GM10248 (cell line): ENCODE measurements at regions not wholly inside any gene's neighbourhood (a gene's known extent, or its start where the extent isn't known, plus 50 kb on each side); places are given as distances from the start of the nearest gene placed in this dataset.

Experiments
- CTCF ChIA-PET: fragments of 300-600 bp; sonication (Branson Sonifier 250); formaldehyde crosslinking; extraction: SDS; loops from one replicate; lab custom pipeline; 2021; ENCODE audit warnings: antibody characterized with exemption; lab: Yijun Ruan, JAX
- POLR2A ChIA-PET: fragments of 350-650 bp; sonication (Branson Sonifier 250); formaldehyde crosslinking; extraction: SDS; loops from one replicate; lab custom pipeline; 2020; ENCODE audit warnings: antibody characterized with exemption; lab: Yijun Ruan, JAX
- DNase-seq: peaks from one replicate; pipeline ENCODE4 v3.0.0; 2012; ENCODE audit errors: extremely low spot score
- TF ChIP-seq, protein P1 (sequence below): IDR thresholded peaks from 2 replicates; pipeline ENCODE4 v1.5.1; 2012; ENCODE audit warnings: mild to moderate bottlenecking, low read depth; ENCODE audit errors: extremely low read depth, missing control alignments, control extremely low read depth

DNA sequence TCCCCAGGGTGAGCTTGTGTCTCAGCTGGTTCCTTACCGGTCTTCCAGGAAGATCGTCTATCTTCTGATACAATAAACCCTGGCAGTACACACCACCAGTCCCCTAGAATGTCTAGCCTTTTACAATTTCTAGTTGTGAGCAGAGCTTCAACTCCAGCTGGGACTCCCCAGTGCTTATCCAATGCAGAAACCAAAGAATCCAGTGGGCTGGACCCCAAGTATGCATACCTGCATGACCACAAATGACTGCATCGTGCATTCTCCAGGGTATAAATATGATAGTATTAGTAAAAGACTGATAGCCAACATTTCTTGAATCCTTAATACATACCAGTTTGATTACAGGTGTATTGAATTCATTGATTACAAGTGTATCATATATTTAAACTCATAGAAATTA is 176.0 kb downstream of the SATB1 start:
- CTCF ChIA-PET, result interaction anchor here (1.5 kb wide), 1 partner anchor 41 kb away, joined by 3 read pairs; no protein-coding TSS in a partner anchor
- TF ChIP-seq, protein P1, sequence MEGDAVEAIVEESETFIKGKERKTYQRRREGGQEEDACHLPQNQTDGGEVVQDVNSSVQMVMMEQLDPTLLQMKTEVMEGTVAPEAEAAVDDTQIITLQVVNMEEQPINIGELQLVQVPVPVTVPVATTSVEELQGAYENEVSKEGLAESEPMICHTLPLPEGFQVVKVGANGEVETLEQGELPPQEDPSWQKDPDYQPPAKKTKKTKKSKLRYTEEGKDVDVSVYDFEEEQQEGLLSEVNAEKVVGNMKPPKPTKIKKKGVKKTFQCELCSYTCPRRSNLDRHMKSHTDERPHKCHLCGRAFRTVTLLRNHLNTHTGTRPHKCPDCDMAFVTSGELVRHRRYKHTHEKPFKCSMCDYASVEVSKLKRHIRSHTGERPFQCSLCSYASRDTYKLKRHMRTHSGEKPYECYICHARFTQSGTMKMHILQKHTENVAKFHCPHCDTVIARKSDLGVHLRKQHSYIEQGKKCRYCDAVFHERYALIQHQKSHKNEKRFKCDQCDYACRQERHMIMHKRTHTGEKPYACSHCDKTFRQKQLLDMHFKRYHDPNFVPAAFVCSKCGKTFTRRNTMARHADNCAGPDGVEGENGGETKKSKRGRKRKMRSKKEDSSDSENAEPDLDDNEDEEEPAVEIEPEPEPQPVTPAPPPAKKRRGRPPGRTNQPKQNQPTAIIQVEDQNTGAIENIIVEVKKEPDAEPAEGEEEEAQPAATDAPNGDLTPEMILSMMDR, result no peak
- no peak for DNase-seq
- POLR2A ChIA-PET, result no interaction called here

DNA sequence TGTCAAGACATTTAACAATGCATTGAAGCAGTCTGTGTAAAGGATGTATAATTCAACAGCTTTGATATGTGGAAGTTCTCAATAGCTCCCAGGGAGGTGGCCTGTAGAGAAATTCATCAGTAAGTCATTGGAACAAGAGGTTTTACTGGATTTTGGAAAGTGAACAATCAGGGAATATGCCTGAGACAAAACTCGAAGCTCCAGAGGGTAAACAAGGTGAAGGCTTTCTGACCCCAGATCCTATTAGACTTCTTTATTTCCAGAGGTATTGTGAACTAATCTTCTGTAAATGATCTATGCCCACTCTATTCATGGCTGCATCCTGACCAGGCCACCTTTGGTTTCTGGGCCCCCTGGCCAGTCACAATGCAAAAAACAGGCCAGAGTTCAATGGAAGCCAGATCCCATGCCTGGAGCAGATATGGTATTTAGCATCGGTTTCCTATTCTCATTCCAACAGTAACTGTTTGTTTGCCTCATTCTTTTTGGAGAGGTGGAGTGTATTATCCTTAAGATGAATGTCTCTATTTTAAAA is 177.3 kb downstream of the SATB1 start:
- ChIA-PET POLR2A (no interaction called here), CTCF (no interaction called here)
- TF ChIP-seq, protein P1, result no peak
- no peak for DNase-seq

GRCh38 chr3:18247139-18247695 is 177.9 kb downstream of the SATB1 start:
- ChIA-PET CTCF (no interaction called here), POLR2A (no interaction called here)
- TF ChIP-seq, protein P1, result no peak
- DNase-seq, result no peak

DNA sequence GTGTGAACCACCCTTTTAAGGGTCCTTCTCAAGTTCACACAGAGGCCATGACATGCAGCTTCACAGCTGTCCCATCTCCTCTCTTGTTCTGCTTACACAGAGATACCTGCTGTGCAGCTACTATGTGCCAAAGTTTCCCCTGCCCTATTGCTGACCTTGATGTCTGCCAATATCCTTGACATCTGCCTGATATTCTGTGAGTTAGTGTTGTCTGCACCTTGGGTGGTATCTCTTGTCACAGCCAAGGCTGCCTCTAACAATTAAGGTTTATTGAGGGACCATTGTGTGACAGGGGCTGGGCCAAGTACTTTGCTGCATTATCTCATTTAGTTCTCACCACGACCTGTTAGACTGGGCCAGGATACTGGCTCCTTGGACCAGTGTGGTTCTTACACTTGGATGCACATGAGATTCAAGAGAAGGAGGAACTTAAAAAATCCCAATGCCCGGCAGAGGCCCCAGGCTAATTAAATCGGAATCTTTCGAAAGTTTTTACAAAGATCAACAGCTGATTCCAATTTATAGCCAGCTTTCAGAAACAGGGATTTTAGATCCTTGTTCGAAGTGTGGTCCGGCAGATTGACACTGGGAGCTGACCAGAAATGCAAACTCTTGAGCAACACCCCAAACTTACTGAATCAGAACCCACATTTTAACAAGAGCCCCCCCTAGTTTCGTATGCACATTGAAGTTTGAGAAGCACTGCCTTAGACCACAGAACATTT is 178.6 kb downstream of the SATB1 start:
- ChIA-PET POLR2A (no interaction called here), CTCF (no interaction called here)
- no peak for DNase-seq
- TF ChIP-seq, protein P1, result no peak

DNA sequence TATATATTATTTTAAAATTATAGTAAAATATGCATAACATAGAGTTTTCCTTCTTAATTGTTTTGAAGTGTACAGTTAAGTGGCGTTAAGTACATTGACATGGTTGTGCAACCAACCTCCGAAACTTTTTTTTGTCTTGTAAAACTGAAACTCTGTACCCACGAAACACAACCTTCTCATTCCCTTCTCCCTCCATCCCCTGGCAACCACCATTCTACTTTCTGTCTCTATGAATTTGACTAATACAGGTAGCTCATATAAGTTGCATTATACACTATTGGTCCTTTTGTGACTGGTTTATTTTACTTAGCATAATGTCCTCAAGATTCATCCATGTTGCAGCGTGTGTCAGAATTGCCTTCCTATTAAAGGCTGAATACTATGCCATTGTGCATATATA is 179.4 kb downstream of the SATB1 start:
- CTCF ChIA-PET, result no interaction called here

GRCh38 chr3:18241837-18242236 is 183.3 kb downstream of the SATB1 start:
- DNase-seq, result no peak
- POLR2A ChIA-PET, result no interaction called here
- TF ChIP-seq, protein P1, result no peak
- CTCF ChIA-PET, result no interaction called here

More for the DNA sequence above, 179.4 kb downstream of the SATB1 start:
- POLR2A ChIA-PET, result no interaction called here
- TF ChIP-seq, protein P1, result no peak
- no peak for DNase-seq
